Hematopoietic multipotent progenitor cell treated with erythropoietin and hydrocortisone succinate and interleukin-3 and kit ligand, for 15 days (in vitro differentiated cells): ENCODE measurements at regions not wholly inside any gene's neighbourhood (a gene's known extent, or its start where the extent isn't known, plus 50 kb on each side); places are given as distances from the start of the nearest gene placed in this dataset.

Experiments
- DNase-seq: peaks from one replicate; pipeline ENCODE4 v3.0.0-alpha.2; 2015; ENCODE audit warnings: low spot score

DNA sequence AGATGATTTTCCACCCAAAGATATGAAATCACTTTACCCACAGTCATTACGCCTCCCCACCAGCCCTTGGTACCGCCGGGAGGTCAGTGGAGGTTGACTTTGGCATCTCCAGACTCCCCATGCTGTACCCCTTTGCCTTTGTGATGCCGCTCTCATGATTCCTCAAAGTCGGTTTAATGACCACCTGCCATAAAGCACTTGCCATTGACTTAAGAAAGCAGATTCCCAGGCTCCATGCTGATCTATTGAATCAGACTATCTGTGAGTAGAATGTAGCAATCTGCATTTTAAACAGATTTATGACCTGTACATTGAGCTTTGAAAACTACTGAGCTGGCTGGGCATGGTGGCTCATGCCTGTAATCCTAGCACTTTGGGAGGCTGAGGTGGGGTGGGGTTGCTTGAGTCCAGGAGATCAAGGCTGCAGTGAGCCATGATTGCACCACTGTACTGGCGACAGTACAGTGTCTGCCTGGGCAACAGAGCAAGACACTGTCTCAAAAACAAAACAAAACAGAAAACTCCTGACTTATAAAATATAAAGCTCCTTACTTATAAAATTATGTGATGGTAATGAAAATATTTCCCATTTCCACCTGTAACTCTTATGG, 235.2 kb downstream of the KLF5 start:
- DNase-seq = no peak

DNA sequence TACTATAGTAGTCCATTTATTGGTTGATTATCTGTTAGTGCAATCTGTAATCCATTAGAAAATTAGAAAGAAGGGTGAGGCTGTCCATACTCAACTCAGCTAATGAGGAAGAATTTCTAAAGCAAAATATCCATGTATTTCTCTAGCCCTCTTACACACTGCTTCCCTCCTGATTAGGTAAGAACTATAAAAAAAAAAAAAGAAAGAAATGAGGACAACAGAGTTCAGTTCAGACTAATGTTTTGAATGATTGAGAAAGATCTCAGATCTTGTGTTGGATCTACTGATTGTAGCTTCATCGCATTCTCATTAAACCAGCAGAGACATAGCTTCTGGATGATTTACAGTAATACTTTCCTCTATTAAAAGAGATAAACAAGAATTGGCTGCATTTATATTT, 233.3 kb downstream of the KLF5 start:
- DNase-seq = no peak

DNA sequence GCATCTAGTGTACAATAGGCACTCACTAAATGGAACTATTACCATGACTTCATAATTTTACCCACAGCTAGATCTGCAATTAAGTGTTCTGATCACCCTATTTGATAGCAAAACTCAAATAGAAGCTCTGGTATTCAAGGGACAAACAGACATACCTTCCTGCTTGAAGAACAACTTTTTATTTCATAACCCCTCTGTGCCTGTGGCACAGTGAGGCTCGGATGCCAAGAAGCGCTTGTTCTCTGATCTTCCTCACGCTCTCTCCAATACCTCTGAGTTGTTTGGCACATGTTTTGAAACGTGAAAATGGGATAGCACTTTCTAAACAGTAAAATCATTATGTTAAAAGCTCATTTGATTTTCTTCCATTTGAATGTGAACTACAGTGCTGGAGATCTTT, 232.0 kb downstream of the KLF5 start:
- no peak for DNase-seq

DNA sequence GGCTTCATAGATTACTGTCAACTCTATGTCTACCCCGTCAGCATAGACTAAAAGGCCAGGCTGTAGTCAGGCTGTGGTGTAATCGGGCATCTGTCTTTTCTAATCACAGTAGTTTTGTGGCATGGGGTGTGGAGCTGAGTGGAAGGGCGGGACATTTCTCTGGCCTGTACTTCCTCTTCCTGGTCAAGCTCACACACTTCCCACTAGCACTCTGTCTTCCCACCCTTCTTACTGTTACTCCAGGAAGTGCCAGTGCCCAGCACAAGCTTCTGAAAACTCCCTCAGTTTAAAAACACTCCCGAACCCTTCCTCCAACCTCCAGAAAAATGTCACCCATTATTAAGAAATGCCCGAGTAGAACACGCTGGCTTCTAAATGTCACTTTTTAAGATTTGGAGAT, 229.8 kb downstream of the KLF5 start:
- DNase-seq = no peak

DNA sequence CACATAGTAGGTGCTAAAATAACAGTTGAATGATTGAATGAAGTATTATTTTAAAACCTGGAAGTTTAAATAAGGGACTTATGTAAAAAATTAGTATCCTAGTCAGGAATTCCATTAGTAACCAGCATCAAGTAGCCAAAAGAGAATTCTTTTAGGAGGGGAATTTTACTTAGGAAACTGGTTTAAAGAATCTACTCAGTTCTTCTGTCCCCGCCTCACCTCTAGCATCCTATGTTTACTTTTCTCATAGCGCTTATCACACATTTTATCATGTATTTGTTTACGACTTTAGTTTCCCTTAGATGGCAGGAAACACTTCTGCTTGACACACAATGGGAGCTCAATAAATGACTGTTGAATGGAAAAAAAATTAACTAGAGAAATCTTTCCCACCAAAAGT, 229.0 kb downstream of the KLF5 start:
- no peak for DNase-seq

DNA sequence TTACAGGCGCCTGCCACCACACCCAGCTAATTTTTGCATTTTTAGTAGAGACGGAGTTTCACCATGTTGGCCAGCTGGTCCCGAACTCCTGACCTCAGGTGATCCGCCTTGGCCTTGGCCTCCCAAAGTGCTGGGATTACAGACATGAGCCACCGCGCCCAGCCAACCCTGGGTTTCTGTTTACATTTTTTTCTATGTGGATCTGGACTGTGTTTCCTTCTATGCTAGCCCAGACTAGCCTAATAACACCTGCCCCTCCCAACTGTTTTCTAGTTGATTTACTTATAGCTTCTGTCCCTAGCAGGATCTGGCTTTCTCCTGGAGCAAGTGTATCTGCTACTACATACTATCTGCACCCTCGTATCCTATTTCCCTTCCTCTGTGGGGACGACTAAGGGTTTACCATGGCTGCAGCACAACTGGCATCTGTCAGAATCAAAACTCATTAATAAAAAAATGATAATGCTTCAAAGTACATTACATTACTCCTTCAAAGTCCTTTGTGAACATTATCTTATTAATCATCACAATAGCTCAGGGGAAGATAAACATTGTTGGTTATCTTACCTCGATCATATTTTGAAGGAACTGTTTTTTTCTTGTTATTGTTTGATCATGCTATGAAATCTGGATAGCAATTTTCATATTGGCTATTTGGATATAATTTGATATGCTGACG, 228.3 kb downstream of the KLF5 start:
- DNase-seq = no peak

DNA sequence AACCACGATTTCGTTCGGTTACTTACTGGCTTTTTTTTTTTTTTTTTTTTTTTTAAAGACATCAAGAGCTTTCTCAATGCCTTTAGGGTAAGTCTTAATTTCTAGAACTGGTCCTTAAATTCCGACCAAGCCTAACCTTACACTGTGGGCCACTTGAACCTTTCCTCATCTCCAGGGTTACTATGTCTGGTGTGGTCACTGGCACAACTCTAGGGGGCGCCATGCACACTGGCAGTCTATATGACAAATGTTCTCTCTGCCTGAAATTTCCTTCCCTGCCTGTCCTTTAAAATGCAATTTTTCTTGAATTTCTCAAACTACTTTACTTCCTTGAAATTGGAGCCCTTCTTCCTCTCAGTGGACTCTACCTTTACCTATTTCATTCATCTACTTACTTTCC, 227.4 kb downstream of the KLF5 start:
- DNase-seq = no peak

DNA sequence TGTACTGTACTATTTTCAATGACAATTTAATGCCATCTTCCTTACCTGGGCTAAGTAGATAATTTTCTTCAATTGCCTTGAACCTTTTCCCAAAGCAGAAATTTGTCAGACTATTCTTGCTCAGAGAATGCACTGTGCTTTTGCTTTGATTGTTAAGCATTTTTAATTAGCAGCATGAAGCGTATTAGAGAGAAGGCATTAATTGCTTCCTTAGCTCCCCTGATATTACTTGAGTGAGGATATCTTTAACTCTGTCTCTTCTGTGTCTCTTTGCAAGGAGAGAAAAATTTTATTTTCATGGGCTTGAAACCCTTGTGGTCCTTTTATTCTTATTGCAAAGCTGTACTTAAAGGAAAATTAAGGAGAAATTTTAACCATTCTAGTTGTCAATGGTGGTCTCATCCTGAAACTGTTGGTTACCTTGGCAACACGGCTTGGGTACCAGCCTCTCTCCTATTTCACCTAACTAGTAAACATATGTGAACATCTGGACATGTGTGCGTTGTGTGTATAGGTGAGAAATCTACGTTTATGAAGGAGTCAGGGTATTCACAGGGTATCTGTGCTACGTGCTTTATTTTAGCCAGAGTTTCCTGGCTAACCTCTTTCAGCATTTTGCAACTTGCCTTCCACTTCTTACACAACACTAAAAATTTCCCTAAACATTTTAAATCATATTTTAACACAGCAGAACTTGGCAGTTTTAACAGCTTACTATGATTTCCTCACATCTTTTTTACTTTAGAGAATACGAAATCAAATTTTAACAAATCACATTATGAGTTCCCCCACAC, 225.5 kb downstream of the KLF5 start:
- no peak for DNase-seq

DNA sequence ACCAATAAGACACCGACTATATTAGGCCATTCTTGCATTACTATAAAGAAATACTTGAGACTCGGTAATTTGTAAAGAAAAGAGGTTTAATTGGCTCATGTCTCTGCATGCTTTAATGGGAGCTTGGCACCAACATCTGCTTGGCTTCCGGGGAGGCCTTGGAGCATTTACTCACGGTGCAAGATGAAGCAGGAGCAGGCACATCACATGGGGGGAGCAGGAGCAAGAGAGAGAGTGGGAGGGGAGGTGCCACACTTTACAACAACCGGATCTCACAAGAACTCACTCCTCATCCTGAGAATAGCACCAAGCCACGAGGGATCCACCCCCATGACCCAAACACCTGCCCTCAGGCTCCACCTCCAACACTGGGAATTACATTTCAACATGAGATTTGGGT, 224.8 kb downstream of the KLF5 start:
- DNase-seq = no peak

DNA sequence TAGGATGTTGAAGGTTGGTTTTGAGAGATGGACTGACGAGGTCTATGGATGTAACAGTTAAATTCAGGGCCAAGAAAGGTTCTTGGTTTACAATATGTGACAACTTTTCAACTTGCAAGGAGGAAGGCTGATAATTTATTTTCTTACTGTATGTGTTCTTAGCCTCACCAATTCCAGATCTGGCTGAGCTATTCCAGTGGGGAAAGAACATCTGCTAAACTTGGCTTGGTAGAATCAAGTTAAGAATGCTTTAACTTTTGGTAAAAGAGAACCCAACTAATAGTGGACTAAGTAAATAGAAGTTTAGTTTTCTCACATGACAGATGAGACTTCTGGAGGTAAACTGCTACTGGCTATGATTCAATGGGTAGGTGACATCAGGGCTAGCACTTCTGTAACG, 222.9 kb downstream of the KLF5 start:
- no peak for DNase-seq

DNA sequence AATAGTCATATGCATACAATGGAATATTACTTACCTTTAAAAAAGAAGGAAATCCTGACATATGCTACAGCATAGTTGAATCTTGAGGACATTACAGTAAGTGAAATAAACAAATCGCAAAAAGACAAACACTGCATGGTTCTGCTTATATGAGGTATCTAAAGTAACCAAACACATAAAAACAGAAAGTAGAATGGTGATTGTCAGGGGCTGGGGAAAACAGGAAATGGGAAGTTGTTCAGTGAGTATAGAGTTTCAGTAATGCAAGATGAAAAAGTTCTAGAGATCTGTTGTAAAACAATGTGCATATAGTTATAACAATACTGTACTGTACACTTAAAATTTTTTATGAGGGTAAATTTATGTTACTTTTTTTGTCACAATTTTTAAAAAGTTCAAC, 219.4 kb downstream of the KLF5 start:
- no peak for DNase-seq

DNA sequence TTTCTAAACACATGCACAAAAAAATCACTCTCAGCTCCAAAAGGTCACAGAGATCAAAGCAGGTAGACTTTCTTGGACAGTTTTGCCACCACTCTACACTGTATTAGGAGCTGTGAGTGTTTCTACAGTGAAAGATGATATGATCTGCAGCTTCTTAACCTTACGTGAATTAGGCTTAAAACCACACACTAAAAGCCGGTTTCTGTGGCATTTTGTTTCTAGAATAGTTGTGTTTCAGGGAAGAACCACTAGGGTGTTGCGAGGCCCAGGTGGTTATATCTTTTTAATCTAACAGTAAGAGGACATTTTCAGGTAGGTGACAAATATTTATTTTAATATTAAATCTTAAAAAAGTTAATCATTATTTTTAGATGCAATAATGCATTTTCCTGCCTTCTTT, 216.4 kb downstream of the KLF5 start:
- no peak for DNase-seq

DNA sequence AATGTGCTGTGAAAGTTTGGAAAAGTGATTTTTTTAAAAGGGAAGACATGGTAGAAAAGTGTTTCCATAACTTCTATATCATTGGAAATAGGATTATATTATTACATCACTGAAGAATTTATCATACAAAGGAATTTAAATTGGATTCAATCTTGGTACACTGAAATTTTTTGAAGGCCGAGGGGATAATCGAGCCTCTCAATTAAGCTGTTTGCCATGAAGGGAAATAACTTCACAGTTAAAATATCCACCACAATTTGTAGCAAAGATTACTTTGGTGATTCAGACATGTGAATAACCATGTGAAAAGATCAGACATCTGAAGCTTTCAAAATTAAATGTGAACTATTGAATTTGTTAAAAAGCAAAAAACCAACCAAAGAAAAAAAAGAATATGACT, 215.3 kb downstream of the KLF5 start:
- no peak for DNase-seq

DNA sequence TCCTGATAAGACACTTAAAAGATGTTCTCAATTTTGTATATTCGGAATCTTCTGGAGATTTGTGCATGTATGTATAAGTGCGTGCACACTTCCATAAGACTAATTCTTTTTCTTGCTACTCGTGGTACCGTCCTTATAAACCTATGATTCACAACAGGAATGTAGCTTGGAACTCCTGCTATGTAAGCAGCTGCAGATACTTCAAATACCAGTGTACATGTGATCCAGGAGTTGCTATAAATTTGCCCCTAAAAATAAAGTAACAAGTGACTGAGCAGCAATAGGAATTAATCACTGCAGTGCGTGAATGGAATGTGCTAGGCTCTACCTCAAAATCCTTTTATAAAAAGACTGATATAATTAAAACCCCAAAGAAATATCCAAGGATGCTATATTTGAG, 214.9 kb downstream of the KLF5 start:
- no peak for DNase-seq

DNA sequence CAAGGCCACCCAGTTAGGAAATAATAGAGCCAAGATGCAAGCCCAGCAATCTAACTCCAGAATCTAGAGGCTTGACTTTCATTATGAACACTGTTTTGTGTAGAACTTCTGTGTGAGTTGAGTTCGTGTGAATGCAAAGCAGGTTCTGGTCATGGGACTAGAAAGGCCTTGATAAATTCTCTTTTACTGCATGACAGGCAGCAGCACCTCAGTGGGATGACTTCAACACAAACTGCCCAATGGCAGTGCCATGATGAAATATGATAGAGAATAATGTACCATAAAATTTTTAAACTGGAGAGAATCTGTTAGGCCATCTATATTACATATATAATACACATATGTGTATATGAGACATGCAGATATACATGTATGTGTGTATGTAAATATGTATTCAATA, 214.5 kb downstream of the KLF5 start:
- DNase-seq = no peak

DNA sequence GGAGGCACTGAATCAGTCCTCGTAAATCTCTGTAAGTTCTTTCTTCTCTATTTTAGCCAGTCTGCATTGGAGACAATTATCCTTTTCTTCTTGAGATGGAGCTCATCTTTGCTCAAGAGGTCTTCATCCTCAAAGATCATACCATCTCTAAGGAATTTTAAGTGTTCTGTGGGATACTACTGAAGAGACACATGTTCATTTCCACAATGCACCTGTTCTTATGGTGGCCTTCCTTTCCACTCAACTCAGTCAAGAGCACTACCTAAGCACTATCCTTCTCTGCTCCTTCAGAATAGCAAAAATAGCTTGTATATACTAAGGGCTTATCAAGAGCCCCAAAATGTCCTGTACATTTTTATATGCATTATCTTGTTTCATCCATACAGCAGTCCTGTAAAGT, 214.0 kb downstream of the KLF5 start:
- no peak for DNase-seq

DNA sequence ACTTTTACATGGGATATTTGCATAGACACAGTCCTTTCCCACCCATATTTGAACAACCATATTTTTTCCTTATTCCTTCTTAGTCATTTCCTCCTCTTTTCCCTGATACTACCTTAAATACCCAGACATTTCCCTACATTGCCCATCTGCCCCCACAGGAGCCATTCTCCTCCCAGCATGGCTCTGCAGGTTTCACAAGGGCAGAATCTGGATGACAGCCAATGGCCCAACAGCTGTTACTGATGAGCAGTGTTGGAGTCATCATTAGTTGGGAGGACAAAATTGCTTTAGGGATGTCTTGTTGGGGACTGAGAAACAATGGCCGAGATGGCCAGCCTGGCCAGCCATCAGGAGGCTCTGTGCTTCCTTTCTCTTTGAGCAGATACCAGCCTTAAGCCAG, 209.5 kb downstream of the KLF5 start:
- no peak for DNase-seq

DNA sequence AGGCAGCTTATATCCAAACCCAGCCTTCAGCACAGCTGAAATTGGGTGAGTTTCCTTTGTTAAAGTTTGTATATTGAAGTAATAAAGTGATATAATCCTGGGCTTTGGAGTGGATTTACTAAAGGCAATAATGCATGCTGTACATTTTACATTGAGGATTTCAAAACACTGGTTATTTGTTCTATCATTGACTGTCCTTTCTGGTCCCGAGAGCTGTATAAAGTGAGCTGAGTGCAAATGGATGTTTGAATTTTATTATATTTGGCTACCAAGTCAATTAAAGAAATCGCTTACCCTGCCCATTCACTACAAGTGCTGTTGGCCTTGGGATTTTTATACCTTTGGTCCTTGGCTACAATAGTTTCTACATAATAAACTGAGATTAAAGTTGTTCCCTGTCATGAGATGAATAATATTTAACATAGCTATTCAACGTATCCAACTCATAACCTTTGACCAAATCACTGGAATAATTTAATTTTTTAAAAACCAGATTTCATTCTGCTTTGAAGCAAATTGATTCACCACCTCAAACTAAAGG, 207.9 kb downstream of the KLF5 start:
- DNase-seq = no peak

DNA sequence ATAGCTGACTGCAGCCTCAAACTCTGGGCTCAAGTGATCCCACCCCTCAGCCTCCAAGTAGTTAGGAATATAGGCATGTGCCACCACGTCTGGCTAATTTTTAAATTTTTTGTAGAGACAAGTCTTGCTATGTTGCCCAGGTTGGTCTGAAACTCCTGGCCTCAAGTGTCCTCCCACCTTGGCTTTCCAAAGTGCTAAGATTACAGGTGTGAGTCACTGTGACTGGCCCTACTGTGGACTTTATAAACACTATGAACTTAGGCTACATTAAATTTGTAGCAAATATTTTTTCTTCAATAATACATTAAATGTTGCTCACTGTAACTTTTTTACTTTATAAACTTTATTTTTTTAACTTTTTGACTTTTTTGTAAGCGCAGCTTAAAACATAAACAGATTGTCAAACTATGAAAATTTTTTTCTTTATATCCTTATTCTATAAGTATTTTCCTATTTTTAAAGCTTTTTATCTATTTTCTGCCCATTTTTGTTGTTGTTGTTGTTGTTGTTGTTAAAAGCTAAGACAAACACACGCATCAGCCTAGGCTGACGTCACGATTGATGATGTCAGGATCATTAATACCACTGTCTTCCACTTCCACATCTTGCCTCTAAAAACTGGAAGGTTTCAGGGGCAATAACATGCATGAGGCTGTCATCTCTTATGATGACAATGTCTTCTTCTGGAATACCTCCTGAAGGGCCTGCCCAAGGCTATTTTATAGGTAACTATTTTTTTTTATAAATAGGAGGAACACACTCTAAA, 204.2 kb downstream of the KLF5 start:
- DNase-seq = no peak

DNA sequence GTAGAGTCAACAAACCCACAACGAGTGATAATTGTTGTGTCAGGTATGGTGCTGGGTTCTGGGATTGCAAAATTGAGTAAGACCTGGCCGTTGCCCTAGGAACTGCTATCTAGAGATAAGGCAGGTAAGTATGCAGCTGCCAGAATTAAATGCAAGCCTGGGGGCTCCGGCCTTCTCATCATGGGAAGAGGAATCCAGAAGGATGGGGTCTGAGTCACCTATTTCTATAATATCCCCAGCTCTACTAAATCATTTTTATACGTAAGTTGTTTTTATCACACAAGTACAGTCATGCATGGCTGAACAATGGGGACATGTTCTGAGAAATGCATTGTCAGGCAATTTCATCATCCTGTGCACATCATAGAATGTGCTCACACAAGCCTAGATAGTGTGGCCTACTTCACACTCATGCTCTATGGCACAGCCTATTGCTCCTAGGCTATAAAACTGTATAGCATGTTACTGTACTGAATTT, 203.0 kb downstream of the KLF5 start:
- no peak for DNase-seq

DNA sequence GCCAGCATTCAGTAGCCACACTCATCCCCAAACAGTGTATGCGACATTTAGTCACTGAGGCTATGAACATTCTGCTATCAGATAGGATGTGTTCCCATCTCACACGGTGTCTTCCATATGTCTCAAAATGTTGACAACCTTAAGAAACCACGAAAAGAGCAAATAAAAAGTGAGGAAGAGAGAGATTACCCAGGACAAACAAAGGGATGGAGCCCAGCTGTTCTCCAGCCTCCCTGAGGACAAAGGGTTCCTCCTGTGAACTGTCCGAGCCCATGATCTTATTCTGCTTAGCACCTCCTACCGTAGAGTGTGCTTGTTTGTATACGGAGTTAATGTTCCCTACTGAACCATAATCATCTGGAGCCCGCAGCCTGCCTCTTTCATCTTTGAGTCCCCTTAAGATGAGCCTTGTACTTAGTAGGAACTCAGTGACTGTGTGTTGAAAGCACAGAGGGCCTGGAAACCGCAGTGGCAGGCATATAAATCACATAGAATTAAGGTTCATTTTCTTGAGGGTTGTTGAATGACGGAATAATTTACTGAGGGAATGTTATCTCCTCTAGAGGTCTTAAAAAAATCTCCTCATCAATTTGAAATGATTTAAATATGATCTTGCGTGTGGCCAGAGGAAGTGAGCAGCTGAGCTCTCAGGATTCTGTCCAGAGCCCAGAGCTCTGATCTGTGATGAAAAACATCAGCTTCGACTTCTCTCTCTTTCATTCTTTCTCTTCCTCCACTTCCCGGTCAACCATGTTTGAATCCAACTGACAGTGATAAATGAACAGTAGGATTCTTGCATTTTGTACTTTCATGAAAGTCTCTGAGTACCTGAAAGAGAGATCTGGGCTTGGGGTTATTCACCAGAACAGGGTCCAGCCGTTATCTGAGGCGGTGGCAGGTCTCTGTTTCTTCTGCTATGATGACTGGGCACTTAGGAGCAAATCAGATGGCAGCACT, 200.5 kb downstream of the KLF5 start:
- DNase-seq = no peak
